ENCODE measurements at regions not wholly inside any gene's neighbourhood (a gene's known extent, or its start where the extent isn't known, plus 50 kb on each side); places are given as distances from the start of the nearest gene placed in this dataset.

DNA sequence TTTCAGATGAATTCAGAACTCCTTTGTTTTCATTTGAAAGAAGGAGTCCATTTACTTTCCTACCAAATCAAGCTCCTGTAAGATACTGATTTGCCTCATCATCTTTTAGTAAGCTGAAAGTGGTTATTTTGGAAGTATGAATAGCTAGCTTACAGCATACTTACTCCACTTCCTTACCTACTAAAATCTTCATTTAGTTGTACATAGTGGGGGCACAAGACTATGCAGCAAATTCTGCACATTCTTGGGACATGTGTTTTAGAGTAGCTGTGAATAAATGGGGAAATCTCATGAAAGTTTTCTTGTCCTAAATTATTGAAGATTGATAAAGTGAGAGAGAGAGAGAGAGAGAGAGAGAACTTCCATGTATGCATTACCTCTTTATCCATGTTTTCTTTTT, 256.3 kb downstream of the OGFRL1 start:
- TF ChIP-seq, protein P1, sequence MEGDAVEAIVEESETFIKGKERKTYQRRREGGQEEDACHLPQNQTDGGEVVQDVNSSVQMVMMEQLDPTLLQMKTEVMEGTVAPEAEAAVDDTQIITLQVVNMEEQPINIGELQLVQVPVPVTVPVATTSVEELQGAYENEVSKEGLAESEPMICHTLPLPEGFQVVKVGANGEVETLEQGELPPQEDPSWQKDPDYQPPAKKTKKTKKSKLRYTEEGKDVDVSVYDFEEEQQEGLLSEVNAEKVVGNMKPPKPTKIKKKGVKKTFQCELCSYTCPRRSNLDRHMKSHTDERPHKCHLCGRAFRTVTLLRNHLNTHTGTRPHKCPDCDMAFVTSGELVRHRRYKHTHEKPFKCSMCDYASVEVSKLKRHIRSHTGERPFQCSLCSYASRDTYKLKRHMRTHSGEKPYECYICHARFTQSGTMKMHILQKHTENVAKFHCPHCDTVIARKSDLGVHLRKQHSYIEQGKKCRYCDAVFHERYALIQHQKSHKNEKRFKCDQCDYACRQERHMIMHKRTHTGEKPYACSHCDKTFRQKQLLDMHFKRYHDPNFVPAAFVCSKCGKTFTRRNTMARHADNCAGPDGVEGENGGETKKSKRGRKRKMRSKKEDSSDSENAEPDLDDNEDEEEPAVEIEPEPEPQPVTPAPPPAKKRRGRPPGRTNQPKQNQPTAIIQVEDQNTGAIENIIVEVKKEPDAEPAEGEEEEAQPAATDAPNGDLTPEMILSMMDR (IDR thresholded peaks at IDR 0.05) = no peak
- TF ChIP-seq EZH2phosphoT487 (IDR thresholded peaks at IDR 0.05) (no peak), EZH2 (IDR thresholded peaks at IDR 0.05) (no peak)

Measured in neural progenitor cell (in vitro differentiated cells).